ENCODE measurements at regions not wholly inside any gene's neighbourhood (a gene's known extent, or its start where the extent isn't known, plus 50 kb on each side); places are given as distances from the start of the nearest gene placed in this dataset.

GRCh38 chr6:141337191-141337590 is 795.5 kb upstream of the GJE1 start:
- TF ChIP-seq EZH2 (IDR thresholded peaks at IDR 0.05) (no peak), EZH2phosphoT487 (IDR thresholded peaks at IDR 0.05) (no peak), CTCF (IDR thresholded peaks at IDR 0.05) (no peak)
